BJ (cell line): ENCODE measurements at regions not wholly inside any gene's neighbourhood (a gene's known extent, or its start where the extent isn't known, plus 50 kb on each side); places are given as distances from the start of the nearest gene placed in this dataset.
"Not testable (repeated sequence)": the region's sequence is repeated elsewhere in the genome, so short reads cannot be mapped to it uniquely, and the experiment has no call there.

ENCODE experiments used
- CTCF ChIA-PET: fragments of 350-600 bp; formaldehyde crosslinking; extraction: SDS; loops from one replicate; lab custom pipeline; 2021; ENCODE audit warnings: antibody characterized with exemption, inconsistent platforms; lab: Yijun Ruan, JAX
- POLR2A ChIA-PET: fragments of 300-600 bp; sonication (Branson Sonifier 250); formaldehyde crosslinking; extraction: SDS; loops from one replicate; lab custom pipeline; 2021; ENCODE audit warnings: antibody characterized with exemption; lab: Charles Lee
- DNase-seq: peaks from one replicate; pipeline ENCODE4 v3.0.0-alpha.2; 2011; ENCODE audit warnings: low read depth
- H3K27me3 ChIP-seq: 2 replicates; pipeline ENCODE4 v1.6.0; 2011; ENCODE audit warnings: low read length; ENCODE audit not compliant: control insufficient read depth, insufficient read depth
- H3K36me3 ChIP-seq: 2 replicates; pipeline ENCODE4 v1.5.1; 2011; ENCODE audit warnings: low read length; ENCODE audit not compliant: control insufficient read depth, insufficient read depth
- H3K4me3 ChIP-seq: 2 replicates; pipeline ENCODE4 v1.5.1; 2011; ENCODE audit warnings: low read depth, mild to moderate bottlenecking, control low read depth, low read length
- CTCF ChIP-seq: IDR thresholded peaks from 2 replicates; pipeline ENCODE4 v1.5.1; 2011; ENCODE audit warnings: low read depth, mild to moderate bottlenecking, control low read depth, inconsistent platforms, low read length, moderate library complexity; ENCODE audit not compliant: insufficient read depth

- no peak for DNase-seq
These were observed 86.7 kb upstream of the PDHA1 start for GRCh38 chrX:19256986-19257385.

GRCh38 chrX:19261026-19261425 is 82.7 kb upstream of the PDHA1 start:
- POLR2A ChIA-PET, CTCF ChIA-PET, DNase-seq, H3K36me3 ChIP-seq, H3K4me3 ChIP-seq, H3K27me3 ChIP-seq: not testable (repeated sequence)

More at GRCh38 chrX:19256986-19257385, 86.7 kb upstream of the PDHA1 start:
- no peak overlapping the region for H3K4me3 ChIP-seq
- CTCF ChIA-PET, result no interaction called here
- H3K27me3 ChIP-seq, result no peaks in the 10 kb centered on the region
- POLR2A ChIA-PET, result no interaction called here
- TF ChIP-seq CTCF, result no peak
- H3K36me3 ChIP-seq, result no peaks in the 10 kb centered on the region

GRCh38 chrX:19270727-19271126 is 73.0 kb upstream of the PDHA1 start:
- no peak for TF ChIP-seq CTCF
- CTCF ChIA-PET, result interaction anchor here (0.6 kb wide), 1 partner anchor 1280 kb away, joined by 3 read pairs; no protein-coding TSS in a partner anchor
- Histone ChIP-seq H3K4me3 (no peak overlapping the region), H3K27me3 (no peaks in the 10 kb centered on the region), H3K36me3 (no peaks in the 10 kb centered on the region)
- DNase-seq, result no peak
- POLR2A ChIA-PET, result no interaction called here

- CTCF ChIA-PET, result no interaction called here
- no peak for DNase-seq
- H3K27me3 ChIP-seq, result no peaks in the 10 kb centered on the region
- POLR2A ChIA-PET, result no interaction called here
- no peak for TF ChIP-seq CTCF
- no peak overlapping the region for H3K4me3 ChIP-seq
- no peaks in the 10 kb centered on the region for H3K36me3 ChIP-seq
These were observed 71.3 kb upstream of the PDHA1 start for GRCh38 chrX:19272452-19272851.

- no peak overlapping the region for H3K4me3 ChIP-seq
- no peaks in the 10 kb centered on the region for H3K36me3 ChIP-seq
- CTCF ChIA-PET, result no interaction called here
- no peaks in the 10 kb centered on the region for H3K27me3 ChIP-seq
- DNase-seq, result no peak
- POLR2A ChIA-PET, result no interaction called here
- TF ChIP-seq CTCF, result no peak
These were observed 63.1 kb upstream of the PDHA1 start for GRCh38 chrX:19280636-19281035.

GRCh38 chrX:19281256-19281655 is 62.5 kb upstream of the PDHA1 start:
- ChIA-PET POLR2A (no interaction called here), CTCF (no interaction called here)

More at GRCh38 chrX:19281256-19281655, 62.5 kb upstream of the PDHA1 start:
- Histone ChIP-seq H3K27me3 (no peaks in the 10 kb centered on the region), H3K4me3 (no peak overlapping the region), H3K36me3 (no peaks in the 10 kb centered on the region)
- TF ChIP-seq CTCF, result no peak
- no peak for DNase-seq
